ENCODE measurements at regions not wholly inside any gene's neighbourhood (a gene's known extent, or its start where the extent isn't known, plus 50 kb on each side); places are given as distances from the start of the nearest gene placed in this dataset.
A peak's percentile ranks its signal among the peaks of the same experiment; 100 is the strongest.

GRCh38 chr20:40960521-40960956 lies 68.1 kb upstream of the TOP1 start:
- no peak for DNase-seq

GRCh38 chr20:40961176-40961575 lies 67.4 kb upstream of the TOP1 start:
- DNase-seq, result no peak

- DNase-seq, result peak in 1 of 5 experiments; percentile 83
Measured at GRCh38 chr20:40961686-40962640, 66.7 kb upstream of the TOP1 start.

DNA sequence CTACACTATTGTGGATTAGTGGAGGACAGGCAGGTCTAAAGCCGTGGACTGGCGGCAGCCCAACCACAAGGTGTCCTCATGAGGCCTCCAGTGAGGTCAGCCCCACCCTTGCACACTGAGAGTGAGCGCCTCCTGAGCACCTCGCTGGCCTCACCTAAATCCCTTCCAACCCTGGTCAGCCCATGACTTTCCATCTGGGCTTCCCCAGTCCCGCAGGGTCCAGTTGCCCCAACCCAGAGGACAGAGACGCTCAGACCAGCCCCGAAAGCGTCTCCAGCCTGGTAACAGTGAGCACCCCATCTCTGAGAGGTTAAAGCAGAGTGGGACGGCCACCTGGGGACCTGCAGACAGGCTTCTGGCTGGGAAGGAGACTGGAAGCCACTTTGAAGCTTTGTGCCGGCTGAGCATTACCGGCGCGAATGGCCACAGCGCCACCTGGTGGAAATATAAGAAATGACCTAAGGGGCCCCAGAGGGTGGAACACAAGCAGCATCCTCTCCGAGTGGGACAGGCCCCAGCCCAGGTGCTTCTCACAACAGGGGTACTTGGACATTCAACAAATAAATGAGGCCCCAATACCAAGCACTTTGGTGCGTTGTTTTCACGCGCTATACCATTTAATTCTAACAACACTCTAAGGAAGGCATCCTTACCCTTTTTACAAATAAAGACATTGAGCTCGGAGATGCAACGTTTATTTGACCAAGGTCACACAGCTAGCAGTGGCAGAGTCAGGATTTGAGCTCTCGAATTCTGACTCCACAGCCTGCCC lies 65.7 kb upstream of the TOP1 start:
- DNase-seq, result peak; percentile 36 to 71 (median 48)

DNA sequence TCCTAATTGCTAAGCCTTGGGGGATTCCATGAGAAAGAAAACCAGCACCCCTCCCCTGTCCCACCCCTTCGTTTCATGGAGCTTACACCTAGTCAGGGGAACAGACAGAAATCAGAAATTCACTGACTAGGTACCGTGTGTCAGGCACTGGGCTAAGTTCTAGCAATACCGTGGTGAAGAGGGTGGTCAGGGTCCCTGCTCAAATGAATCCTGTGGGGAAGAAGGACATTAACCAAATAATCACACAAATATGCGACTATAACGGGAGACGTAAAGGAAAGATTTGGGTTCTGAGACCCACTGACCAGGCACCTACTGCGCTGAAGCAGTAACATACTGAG lies 65.1 kb upstream of the TOP1 start:
- DNase-seq, result no peak

DNA sequence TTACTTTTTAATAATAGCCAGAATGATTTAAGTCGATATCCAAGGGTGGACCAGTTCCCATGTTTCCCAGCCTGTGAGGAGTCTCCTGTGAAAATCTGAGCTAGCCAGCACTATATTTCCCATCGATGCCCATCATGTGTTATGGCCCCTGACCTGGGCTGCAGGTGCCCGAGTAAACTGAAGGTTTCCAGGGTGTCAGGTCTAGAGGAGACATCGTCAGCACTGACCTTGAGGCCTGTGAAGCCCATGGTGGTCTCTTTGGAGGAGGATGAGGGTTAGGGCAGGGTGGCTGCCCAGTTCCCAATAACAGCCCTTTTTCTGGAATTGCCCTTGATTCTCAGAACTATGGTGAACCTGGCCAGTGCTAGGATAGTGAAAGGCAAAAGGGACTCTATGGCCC lies 63.0 kb upstream of the TOP1 start:
- DNase-seq, result no peak

DNA sequence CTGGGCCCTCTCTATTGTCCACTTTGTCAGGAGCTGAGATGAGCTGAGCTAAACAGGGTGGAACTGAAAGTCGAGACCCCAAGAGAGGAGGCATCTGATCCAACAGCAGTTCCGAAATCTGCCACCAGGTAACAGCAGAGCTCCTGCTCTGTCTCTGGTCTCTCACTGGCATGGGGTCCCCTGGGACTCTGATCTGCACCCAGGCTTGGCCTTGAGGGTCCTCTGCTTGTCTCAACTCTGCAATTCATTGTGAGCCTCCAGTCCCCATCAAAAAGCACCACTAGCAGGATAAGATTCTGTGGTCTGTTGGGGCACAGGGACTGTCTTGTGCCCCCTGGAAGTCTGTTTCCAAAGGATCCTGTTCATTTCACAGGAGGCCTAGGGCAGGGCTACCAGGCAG lies 62.5 kb upstream of the TOP1 start:
- no peak for DNase-seq

- DNase-seq, result no peak
Measured at GRCh38 chr20:40966516-40967185, 62.0 kb upstream of the TOP1 start.

DNA sequence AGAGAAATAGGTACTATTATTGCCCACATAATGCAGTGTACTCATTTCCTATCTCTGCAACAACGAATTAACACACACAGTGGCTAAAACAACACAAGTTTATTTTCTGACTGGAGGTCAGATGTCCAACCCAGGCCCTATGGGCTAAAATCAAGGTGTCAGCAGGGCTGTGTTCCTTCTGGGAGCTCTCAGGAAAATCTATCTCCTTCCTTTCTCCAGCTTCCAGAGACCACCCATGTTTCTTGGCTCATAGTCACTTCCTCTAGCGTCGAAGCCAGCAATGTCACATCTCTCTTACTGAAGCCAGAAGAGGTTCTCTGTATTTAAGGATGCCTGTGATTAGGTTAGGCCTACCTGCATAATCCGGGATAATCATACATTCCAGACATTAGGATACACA lies 60.9 kb upstream of the TOP1 start:
- no peak for DNase-seq

DNA sequence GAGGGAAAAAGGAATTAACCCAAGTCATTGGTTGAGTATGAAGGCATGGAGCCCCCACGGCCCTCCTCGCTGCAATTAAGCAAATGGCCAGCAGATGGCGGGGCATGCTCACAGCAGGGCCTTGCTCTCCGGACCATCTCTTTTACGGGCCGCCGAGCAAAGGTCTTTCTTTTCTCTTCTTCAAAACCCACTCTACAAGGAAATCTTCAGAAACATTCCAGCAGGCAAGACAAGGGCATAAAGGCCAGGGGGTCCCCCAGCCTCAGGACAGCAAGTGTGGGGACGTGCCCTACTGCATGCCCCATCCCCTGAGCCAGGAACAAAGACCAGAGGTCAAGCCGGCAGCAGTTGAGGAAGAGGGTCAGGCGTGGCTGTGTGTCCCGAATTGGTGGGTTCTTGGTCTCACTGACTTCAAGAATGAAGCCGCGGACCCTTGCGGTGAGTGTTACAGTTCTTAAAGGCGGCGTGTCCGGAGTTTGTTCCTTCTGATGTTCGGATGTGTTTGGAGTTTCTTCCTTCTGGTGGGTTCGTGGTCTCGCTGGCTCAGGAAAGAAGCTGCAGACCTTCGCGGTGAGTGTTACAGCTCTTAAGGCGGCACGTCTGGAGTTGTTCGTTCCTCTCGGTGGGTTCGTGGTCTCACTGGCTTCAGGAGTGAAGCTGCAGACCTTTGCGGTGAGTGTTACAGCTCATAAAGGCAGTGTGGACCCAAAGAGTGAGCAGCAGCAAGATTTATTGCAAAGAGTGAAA lies 59.6 kb upstream of the TOP1 start:
- peak; percentile 59 to 81 (median 76) for DNase-seq

DNA sequence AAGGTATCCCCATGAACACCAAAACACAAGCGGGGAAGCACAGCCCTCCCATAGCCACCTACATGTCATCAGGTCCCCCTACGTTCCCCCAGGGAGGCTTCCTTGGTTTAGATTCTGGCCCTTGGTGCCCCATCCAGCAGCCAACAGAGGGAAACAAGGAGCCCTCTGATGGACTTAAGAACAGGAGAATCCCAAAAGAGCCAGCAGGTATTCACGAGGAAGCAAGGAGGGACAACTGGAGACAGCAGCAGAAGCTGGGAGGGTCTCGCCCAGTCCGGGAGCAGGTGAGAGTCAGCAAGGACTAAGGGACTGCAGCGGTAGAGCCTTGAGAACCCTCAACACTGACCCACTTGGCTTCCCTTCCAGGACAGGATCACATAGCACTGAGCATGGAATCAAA lies 58.4 kb upstream of the TOP1 start:
- DNase-seq, result no peak

DNA sequence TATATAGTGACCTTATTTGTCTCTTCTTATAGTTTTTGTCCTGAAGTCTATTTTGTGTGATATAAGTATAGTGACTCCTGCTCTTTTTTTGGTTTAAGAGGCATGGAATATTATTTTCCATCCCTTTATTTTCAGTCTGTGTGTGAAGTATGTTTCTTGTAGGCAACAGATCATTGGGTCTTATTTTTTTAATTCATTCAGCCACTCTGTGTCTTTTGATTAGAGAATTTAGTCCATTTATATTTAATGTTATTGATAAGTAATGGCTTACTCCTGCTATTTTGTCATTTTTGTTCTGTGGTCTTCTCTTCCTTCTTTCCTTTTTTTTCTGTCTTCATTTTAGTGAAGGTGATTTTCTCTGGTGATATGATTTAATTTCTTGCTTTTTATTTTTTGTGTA lies 51.4 kb upstream of the TOP1 start:
- DNase-seq, result no peak

- no peak for DNase-seq
Measured at GRCh38 chr20:40978761-40979160, 49.9 kb upstream of the TOP1 start.

Data from T-helper 2 cell (primary cell).